ENCODE measurements at regions not wholly inside any gene's neighbourhood (a gene's known extent, or its start where the extent isn't known, plus 50 kb on each side); places are given as distances from the start of the nearest gene placed in this dataset.

GRCh38 chr3:82229397-82229796, 468.0 kb upstream of the GBE1 start:
- TF ChIP-seq, protein P1, sequence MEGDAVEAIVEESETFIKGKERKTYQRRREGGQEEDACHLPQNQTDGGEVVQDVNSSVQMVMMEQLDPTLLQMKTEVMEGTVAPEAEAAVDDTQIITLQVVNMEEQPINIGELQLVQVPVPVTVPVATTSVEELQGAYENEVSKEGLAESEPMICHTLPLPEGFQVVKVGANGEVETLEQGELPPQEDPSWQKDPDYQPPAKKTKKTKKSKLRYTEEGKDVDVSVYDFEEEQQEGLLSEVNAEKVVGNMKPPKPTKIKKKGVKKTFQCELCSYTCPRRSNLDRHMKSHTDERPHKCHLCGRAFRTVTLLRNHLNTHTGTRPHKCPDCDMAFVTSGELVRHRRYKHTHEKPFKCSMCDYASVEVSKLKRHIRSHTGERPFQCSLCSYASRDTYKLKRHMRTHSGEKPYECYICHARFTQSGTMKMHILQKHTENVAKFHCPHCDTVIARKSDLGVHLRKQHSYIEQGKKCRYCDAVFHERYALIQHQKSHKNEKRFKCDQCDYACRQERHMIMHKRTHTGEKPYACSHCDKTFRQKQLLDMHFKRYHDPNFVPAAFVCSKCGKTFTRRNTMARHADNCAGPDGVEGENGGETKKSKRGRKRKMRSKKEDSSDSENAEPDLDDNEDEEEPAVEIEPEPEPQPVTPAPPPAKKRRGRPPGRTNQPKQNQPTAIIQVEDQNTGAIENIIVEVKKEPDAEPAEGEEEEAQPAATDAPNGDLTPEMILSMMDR (IDR thresholded peaks at IDR 0.05): no peak
- no peak for TF ChIP-seq POLR2A (IDR thresholded peaks at IDR 0.05)
